AG10803 (cell line): ENCODE measurements at regions not wholly inside any gene's neighbourhood (a gene's known extent, or its start where the extent isn't known, plus 50 kb on each side); places are given as distances from the start of the nearest gene placed in this dataset.

Experiments
- DNase-seq: peaks from one replicate; pipeline ENCODE4 v3.0.0; 2010; ENCODE audit warnings: low read depth
- H3K4me3 ChIP-seq: 2 replicates; pipeline ENCODE4 v1.5.1; 2011; ENCODE audit warnings: mild to moderate bottlenecking, low read length, control low read depth
- CTCF ChIP-seq: conservative IDR thresholded peaks from 2 replicates; pipeline ENCODE4 v1.5.1; 2011; ENCODE audit warnings: mild to moderate bottlenecking, low read length, control low read depth, inconsistent platforms

- no peak overlapping the region for H3K4me3 ChIP-seq
- peak; percentile 82 for DNase-seq
- TF ChIP-seq CTCF: no peak
Observed at GRCh38 chr1:221841251-221841982, 99.5 kb upstream of the DUSP10 start.

- TF ChIP-seq CTCF: no peak
Observed at GRCh38 chr1:221840511-221841243, 98.8 kb upstream of the DUSP10 start.

GRCh38 chr1:221839782-221840395 lies 98.0 kb upstream of the DUSP10 start:
- TF ChIP-seq CTCF: no peak
- no peak overlapping the region for H3K4me3 ChIP-seq
- DNase-seq: peak; percentile 74

More at GRCh38 chr1:221840511-221841243, 98.8 kb upstream of the DUSP10 start:
- H3K4me3 ChIP-seq: no peak overlapping the region
- DNase-seq: peak; percentile 58

GRCh38 chr1:221839321-221839720 lies 97.4 kb upstream of the DUSP10 start:
- no peak for TF ChIP-seq CTCF
- no peak for DNase-seq
- H3K4me3 ChIP-seq: no peak overlapping the region

- no peak overlapping the region for H3K4me3 ChIP-seq
- TF ChIP-seq CTCF: no peak
- no peak for DNase-seq
Observed at GRCh38 chr1:221837896-221838295, 96.0 kb upstream of the DUSP10 start.

- no peak for TF ChIP-seq CTCF
- no peak overlapping the region for H3K4me3 ChIP-seq
- no peak for DNase-seq
Observed at GRCh38 chr1:221834698-221835513, 93.0 kb upstream of the DUSP10 start.
